ENCODE measurements at regions not wholly inside any gene's neighbourhood (a gene's known extent, or its start where the extent isn't known, plus 50 kb on each side); places are given as distances from the start of the nearest gene placed in this dataset.

DNA sequence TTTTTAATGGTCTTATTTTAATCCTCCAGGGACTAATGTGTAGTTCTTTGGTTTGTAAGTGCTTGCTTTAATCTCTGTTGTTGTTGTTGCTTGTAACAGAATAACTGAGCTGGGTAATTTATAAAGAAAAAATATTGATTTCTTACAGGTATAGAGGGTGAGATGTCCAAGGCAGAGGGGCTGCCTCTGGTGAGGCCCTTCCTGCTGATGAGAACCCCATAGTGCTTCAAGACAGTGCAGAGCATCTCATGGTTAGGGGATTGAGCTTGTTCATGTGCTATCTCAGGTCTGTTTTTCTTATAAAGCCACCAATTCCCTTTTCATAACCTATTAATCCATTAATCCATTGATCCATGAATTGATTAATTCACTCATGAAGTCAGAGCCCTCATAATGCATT is 516.3 kb upstream of the KCND2 start:
- DNase-seq (no peak), ATAC-seq (ENCODE audit: low read depth) (no peak)
- H3K27ac Mint-ChIP-seq, result no peak overlapping the region
- ChIA-PET CTCF (no interaction called here), POLR2A (no interaction called here)
- intact Hi-C loops (cut with micrococcal nuclease), result no loop called here
- no peaks in the 10 kb centered on the region for H3K36me3 Mint-ChIP-seq (ENCODE audit: low read depth)
- H3K4me3 Mint-ChIP-seq, result no peak overlapping the region
- no peaks in the 10 kb centered on the region for H3K27me3 Mint-ChIP-seq
- H3K4me1 Mint-ChIP-seq, result no peaks in the 10 kb centered on the region
- TF ChIP-seq, protein P1, sequence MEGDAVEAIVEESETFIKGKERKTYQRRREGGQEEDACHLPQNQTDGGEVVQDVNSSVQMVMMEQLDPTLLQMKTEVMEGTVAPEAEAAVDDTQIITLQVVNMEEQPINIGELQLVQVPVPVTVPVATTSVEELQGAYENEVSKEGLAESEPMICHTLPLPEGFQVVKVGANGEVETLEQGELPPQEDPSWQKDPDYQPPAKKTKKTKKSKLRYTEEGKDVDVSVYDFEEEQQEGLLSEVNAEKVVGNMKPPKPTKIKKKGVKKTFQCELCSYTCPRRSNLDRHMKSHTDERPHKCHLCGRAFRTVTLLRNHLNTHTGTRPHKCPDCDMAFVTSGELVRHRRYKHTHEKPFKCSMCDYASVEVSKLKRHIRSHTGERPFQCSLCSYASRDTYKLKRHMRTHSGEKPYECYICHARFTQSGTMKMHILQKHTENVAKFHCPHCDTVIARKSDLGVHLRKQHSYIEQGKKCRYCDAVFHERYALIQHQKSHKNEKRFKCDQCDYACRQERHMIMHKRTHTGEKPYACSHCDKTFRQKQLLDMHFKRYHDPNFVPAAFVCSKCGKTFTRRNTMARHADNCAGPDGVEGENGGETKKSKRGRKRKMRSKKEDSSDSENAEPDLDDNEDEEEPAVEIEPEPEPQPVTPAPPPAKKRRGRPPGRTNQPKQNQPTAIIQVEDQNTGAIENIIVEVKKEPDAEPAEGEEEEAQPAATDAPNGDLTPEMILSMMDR (IDR thresholded peaks at IDR 0.05), result no peak
- H3K9me3 Mint-ChIP-seq, result no peaks in the 10 kb centered on the region

DNA sequence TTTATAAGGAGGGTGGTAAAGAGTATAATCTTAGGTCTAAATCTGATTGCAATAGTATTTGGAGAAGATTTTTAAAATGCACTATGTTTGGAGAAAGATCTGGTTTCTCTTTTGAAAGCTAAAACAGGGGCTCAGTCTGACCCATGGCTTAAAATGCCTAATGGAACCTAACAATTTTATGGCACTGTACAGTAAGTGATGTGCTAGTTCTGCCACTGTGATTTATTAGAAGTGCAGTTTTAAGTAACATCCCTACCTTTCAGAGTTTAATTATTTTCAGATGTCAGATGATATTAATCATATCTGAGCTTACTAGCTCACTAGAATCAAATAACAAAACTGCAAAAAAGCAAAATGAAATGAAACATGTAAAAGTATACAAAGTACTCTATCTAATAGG is 514.7 kb upstream of the KCND2 start:
- DNase-seq (no peak), ATAC-seq (ENCODE audit: low read depth) (no peak)
- intact Hi-C loops (cut with micrococcal nuclease), result no loop called here
- Mint-ChIP-seq H3K27ac (no peak overlapping the region), H3K4me1 (no peaks in the 10 kb centered on the region), H3K4me3 (no peak overlapping the region), H3K36me3 (ENCODE audit: low read depth) (no peaks in the 10 kb centered on the region), H3K9me3 (no peaks in the 10 kb centered on the region), H3K27me3 (no peaks in the 10 kb centered on the region)
- POLR2A ChIA-PET, result no interaction called here
- TF ChIP-seq, protein P1 (IDR thresholded peaks at IDR 0.05), result no peak
- CTCF ChIA-PET, result no interaction called here

DNA sequence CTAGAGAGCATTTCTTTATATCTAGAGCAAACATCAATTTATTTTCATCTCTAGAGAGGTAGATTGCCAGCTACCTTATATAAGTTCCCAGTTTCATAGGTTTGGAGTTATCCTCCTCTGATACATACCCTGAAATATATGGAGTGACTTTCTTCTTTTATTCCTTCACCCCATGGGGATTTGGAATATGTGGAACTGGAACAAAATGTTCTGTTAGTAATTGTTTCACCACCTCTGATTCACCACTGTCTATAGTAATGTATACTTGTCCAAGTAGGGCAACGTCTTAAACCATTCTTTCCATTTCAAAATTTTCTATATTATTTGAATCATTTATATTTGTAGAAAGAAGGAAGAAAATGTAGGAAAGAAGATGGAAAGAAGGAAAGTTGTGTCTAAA is 511.2 kb upstream of the KCND2 start:
- ChIA-PET CTCF (no interaction called here), POLR2A (no interaction called here)
- Mint-ChIP-seq H3K27me3 (no peaks in the 10 kb centered on the region), H3K4me3 (no peak overlapping the region), H3K27ac (no peak overlapping the region), H3K4me1 (no peaks in the 10 kb centered on the region), H3K9me3 (peaks cover 2% of the 10 kb centered on the region), H3K36me3 (ENCODE audit: low read depth) (no peaks in the 10 kb centered on the region)
- intact Hi-C loops (cut with micrococcal nuclease), result no loop called here
- DNase-seq, result no peak
- TF ChIP-seq, protein P1 (IDR thresholded peaks at IDR 0.05), result no peak
- no peak for ATAC-seq (ENCODE audit: low read depth)

DNA sequence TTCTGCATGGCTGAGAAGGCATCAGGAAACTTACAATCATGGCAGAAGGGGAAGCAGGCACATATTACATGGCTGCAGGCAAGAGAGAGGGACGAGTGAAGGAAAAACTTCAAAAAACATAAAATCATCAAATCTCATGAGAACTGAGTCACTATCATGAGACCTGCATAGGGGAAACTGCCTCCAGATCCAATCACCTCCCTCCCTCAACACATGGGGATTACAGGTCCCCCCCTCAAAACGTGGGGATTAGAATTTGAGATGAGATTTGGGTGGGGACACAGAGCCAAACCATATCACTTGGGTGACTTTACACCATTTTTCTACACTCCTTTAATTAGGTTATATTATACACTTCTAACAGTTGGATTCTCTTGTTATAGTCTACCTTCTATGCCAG is 490.7 kb upstream of the KCND2 start:
- Mint-ChIP-seq H3K27me3 (no peaks in the 10 kb centered on the region), H3K4me3 (no peak overlapping the region), H3K9me3 (peaks cover 2% of the 10 kb centered on the region), H3K36me3 (ENCODE audit: low read depth) (no peaks in the 10 kb centered on the region), H3K27ac (no peak overlapping the region), H3K4me1 (no peaks in the 10 kb centered on the region)
- intact Hi-C loops (cut with micrococcal nuclease), result no loop called here
- ChIA-PET POLR2A (no interaction called here), CTCF (no interaction called here)
- TF ChIP-seq, protein P1 (IDR thresholded peaks at IDR 0.05), result no peak
- no peak for ATAC-seq (ENCODE audit: low read depth)
- no peak for DNase-seq

DNA sequence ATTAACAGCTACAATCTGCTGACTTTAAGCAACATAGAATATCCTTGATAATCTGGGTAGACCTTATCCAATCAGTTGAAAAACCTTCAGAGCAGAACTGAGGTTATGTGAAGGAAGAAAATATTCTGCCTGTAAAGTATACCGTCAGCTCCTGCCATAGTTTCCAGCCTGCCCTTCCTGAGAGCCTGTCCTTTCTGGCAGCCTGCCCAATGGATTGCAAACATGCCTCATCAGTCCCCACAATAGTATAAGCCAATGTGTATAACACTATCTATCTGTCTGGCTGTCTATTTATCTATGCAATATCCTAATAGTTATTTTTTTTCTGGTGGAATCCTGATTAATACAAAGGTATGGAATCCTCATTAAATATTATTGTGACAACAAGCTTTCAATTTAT is 489.2 kb upstream of the KCND2 start:
- DNase-seq, result no peak
- no peak overlapping the region for H3K4me3 Mint-ChIP-seq
- intact Hi-C loops (cut with micrococcal nuclease), result no loop called here
- H3K27ac Mint-ChIP-seq, result no peak overlapping the region
- no peaks in the 10 kb centered on the region for H3K9me3 Mint-ChIP-seq
- no peaks in the 10 kb centered on the region for H3K4me1 Mint-ChIP-seq
- ATAC-seq (ENCODE audit: low read depth), result no peak
- no peaks in the 10 kb centered on the region for H3K36me3 Mint-ChIP-seq (ENCODE audit: low read depth)
- CTCF ChIA-PET, result no interaction called here
- POLR2A ChIA-PET, result no interaction called here
- TF ChIP-seq, protein P1 (IDR thresholded peaks at IDR 0.05), result no peak
- no peaks in the 10 kb centered on the region for H3K27me3 Mint-ChIP-seq
